Body of pancreas (tissue), 4 donors: ENCODE measurements at regions not wholly inside any gene's neighbourhood (a gene's known extent, or its start where the extent isn't known, plus 50 kb on each side); places are given as distances from the start of the nearest gene placed in this dataset.

Source experiments
- ATAC-seq: fragments of 150-250 bp; one replicate; pipeline ENCODE4 v1.9.1; 2016
- DNase-seq, 4 donors: peaks; one replicate each; pipeline ENCODE4 v3.0.0-alpha.2; 2019
- H3K27ac ChIP-seq, 4 donors: fragments of 200-600 bp; sonication (generic); 1 replicate in 3 of 4; 2 replicates in 1 of 4; pipeline versions ENCODE4 v1.5.1 to v1.6.1; 2016 to 2019; ENCODE audit warnings: mild to moderate bottlenecking in 1 of 4, mixed read lengths in 1 of 4, moderate library complexity in 1 of 4
- H3K27me3 ChIP-seq, 2 donors: fragments of 200-600 bp; sonication (generic); one replicate each; pipeline ENCODE4 v1.6.0; 2016; ENCODE audit warnings: mild to moderate bottlenecking in 1 of 2
- H3K36me3 ChIP-seq, 2 donors: fragments of 200-600 bp; sonication (generic); replicated peaks in 1 of 2; 2 replicates each; pipeline ENCODE4 v1.5.1; 2016; ENCODE audit warnings: low read depth in 2 of 2; ENCODE audit not compliant: insufficient read depth in 1 of 2
- H3K4me1 ChIP-seq: fragments of 200-600 bp; sonication (generic); one replicate; pipeline ENCODE4 v1.6.0; 2016
- H3K4me3 ChIP-seq, 2 donors: fragments of 200-600 bp; sonication (generic); 1 replicate in 1 of 2; 2 replicates in 1 of 2; pipeline ENCODE4 v1.5.1; 2016 to 2019
- H3K9me3 ChIP-seq, 3 donors: fragments of 200-600 bp; sonication (generic); 1 replicate in 2 of 3; 2 replicates in 1 of 3; pipeline ENCODE4 v1.5.1; 2016
- CTCF ChIP-seq, 7 experiments: fragments of 450-650 bp in 4 of 7; fragments of 200-600 bp in 3 of 7; sonication (generic) in 3 of 7; IDR thresholded peaks; one replicate each; pipeline ENCODE4 v1.5.1; 2016 to 2019; ENCODE audit warnings: antibody characterized with exemption in 7 of 7
- POLR2A ChIP-seq, 3 donors: fragments of 450-650 bp; IDR thresholded peaks; one replicate each; pipeline ENCODE4 v1.6.1; 2016; ENCODE audit warnings: antibody characterized with exemption in 3 of 3, mild to moderate bottlenecking in 2 of 3
- intact Hi-C: fragments of 100-400 bp; cut with DNase I; formaldehyde crosslinking; loops from one replicate; pipeline ENCODE4 v1.15.1; 2023

GRCh38 chr5:144108131-144108530 lies 62.3 kb downstream of the YIPF5 start:
- Histone ChIP-seq H3K27ac (no peak overlapping the region), H3K27me3 (no peaks in the 10 kb centered on the region), H3K9me3 (no peaks in the 10 kb centered on the region), H3K4me3 (no peak overlapping the region), H3K4me1 (no peaks in the 10 kb centered on the region), H3K36me3 (no peaks in the 10 kb centered on the region)
- intact Hi-C loops, result no loop called here
- ATAC-seq (no peak), DNase-seq (no peak)
- TF ChIP-seq CTCF (IDR thresholded peaks at IDR 0.05) (no peak), POLR2A (IDR thresholded peaks at IDR 0.05) (no peak)
